Esophagus muscularis mucosa (tissue), 4 donors: ENCODE measurements at regions not wholly inside any gene's neighbourhood (a gene's known extent, or its start where the extent isn't known, plus 50 kb on each side); places are given as distances from the start of the nearest gene placed in this dataset.

Experiments used
- CTCF ChIP-seq, 3 experiments: fragments of 200-600 bp in 2 of 3; fragments of 450-650 bp in 1 of 3; sonication (generic) in 2 of 3; IDR thresholded peaks; one replicate each; pipeline ENCODE4 v1.5.1; 2017 to 2019; ENCODE audit warnings: antibody characterized with exemption in 3 of 3, mild to moderate bottlenecking in 2 of 3, moderate library complexity in 1 of 3
- EP300 ChIP-seq: sonication (generic); formaldehyde crosslinking; IDR thresholded peaks from one replicate; pipeline ENCODE4 v1.6.1; 2017; ENCODE audit warnings: antibody characterized with exemption
- POLR2A ChIP-seq: fragments of 450-650 bp; IDR thresholded peaks from one replicate; pipeline ENCODE4 v1.6.1; 2017; ENCODE audit warnings: antibody characterized with exemption, moderate library complexity, mild to moderate bottlenecking, low read depth
- POLR2AphosphoS5 ChIP-seq, 2 donors: sonication (generic); formaldehyde crosslinking; IDR thresholded peaks; one replicate each; pipeline ENCODE4 v1.6.1; 2017; ENCODE audit warnings: antibody characterized with exemption in 2 of 2

- TF ChIP-seq CTCF (IDR thresholded peaks at IDR 0.05): no peak
- no peak for TF ChIP-seq POLR2AphosphoS5 (IDR thresholded peaks at IDR 0.05)
- TF ChIP-seq EP300: no peak
- TF ChIP-seq POLR2A: no peak
Observed at GRCh38 chr1:57922130-57922529, 498.3 kb upstream of the DAB1 start.
